ENCODE measurements at regions not wholly inside any gene's neighbourhood (a gene's known extent, or its start where the extent isn't known, plus 50 kb on each side); places are given as distances from the start of the nearest gene placed in this dataset.

- TF ChIP-seq EZH2phosphoT487 (conservative IDR thresholded peaks at IDR 0.05; ENCODE audit: low read length) (no peak), CTCF (IDR thresholded peaks at IDR 0.05; ENCODE audit: insufficient read depth, low read length, poor library complexity, severe bottlenecking) (no peak)
Measured at GRCh38 chr2:21585881-21586280, 462.1 kb downstream of the TDRD15 start.
